ENCODE measurements at regions not wholly inside any gene's neighbourhood (a gene's known extent, or its start where the extent isn't known, plus 50 kb on each side); places are given as distances from the start of the nearest gene placed in this dataset.

DNA sequence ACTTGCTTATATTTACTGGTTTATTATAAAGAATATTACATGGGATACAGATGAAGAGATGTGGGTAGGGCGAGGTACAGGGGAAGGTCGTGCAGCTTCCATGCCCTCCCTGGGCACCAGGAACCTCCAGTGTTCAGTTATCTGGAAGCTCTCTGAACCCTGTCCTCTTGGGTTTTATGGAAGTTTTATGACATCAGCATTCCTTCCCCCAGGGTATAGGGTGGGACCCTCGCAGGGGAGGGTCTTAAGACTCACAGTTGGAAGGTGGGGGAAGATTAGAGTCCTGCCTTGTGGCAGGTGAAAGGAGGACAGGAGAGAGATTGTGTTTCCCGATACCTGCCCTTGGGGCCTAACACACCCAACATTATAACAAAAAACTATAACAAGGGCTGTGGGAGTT lies 71.8 kb upstream of the NPAS1 start:
- TF ChIP-seq POLR2A (IDR thresholded peaks at IDR 0.05; ENCODE audit: low read depth, low read length) (no peak), TAF1 (IDR thresholded peaks at IDR 0.05; ENCODE audit: borderline replicate concordance, low read depth, low read length) (no peak)

All from GM12892 (cell line).